KMS-11 (cell line): ENCODE measurements at regions not wholly inside any gene's neighbourhood (a gene's known extent, or its start where the extent isn't known, plus 50 kb on each side); places are given as distances from the start of the nearest gene placed in this dataset.

Source experiments
- H2AFZ ChIP-seq: fragments of 200-600 bp; sonication (generic); 2 replicates; pipeline ENCODE4 v1.6.1; 2016; ENCODE audit warnings: antibody characterized with exemption, mixed run types, low read depth
- H3K27ac ChIP-seq: fragments of 200-600 bp; sonication (generic); 2 replicates; pipeline ENCODE4 v1.6.1; 2016; ENCODE audit warnings: mild to moderate bottlenecking, mixed run types
- H3K27me3 ChIP-seq: fragments of 200-600 bp; sonication (generic); 2 replicates; pipeline ENCODE4 v1.6.1; 2017; ENCODE audit warnings: mild to moderate bottlenecking, low read depth, mixed run types, moderate library complexity; ENCODE audit not compliant: insufficient read depth
- H3K36me3 ChIP-seq: fragments of 200-600 bp; sonication (generic); 2 replicates; pipeline ENCODE4 v1.6.1; 2017; ENCODE audit warnings: mild to moderate bottlenecking, mixed run types; ENCODE audit not compliant: insufficient read depth
- H3K4me1 ChIP-seq: fragments of 200-600 bp; sonication (generic); 2 replicates; pipeline ENCODE4 v1.6.1; 2016; ENCODE audit warnings: mild to moderate bottlenecking, low read depth, mixed run types; ENCODE audit not compliant: poor library complexity, severe bottlenecking
- H3K4me2 ChIP-seq: fragments of 200-600 bp; sonication (generic); 2 replicates; pipeline ENCODE4 v1.7.0; 2016; ENCODE audit warnings: mild to moderate bottlenecking, mixed run types
- H3K4me3 ChIP-seq: fragments of 200-600 bp; sonication (generic); IDR thresholded peaks from 2 replicates; pipeline ENCODE4 v1.6.1; 2017; ENCODE audit warnings: low read depth, low read length, mixed read lengths; ENCODE audit not compliant: insufficient read depth
- H3K79me2 ChIP-seq: fragments of 200-600 bp; sonication (generic); 2 replicates; pipeline ENCODE4 v1.6.1; 2016; ENCODE audit warnings: low read depth, mixed run types; ENCODE audit not compliant: insufficient read depth
- H3K9ac ChIP-seq: fragments of 200-600 bp; sonication (generic); 2 replicates; pipeline ENCODE4 v1.6.1; 2016; ENCODE audit warnings: mild to moderate bottlenecking, mixed run types
- H4K20me1 ChIP-seq: fragments of 200-600 bp; sonication (generic); 2 replicates; pipeline ENCODE4 v1.6.1; 2016; ENCODE audit warnings: mild to moderate bottlenecking, mixed run types; ENCODE audit not compliant: insufficient read depth
- CTCF ChIP-seq: fragments of 200-600 bp; sonication (generic); conservative IDR thresholded peaks from 2 replicates; pipeline ENCODE4 v1.6.1; 2017; ENCODE audit warnings: low read depth, mild to moderate bottlenecking, antibody characterized with exemption, low read length, moderate library complexity, mixed read lengths

- H3K79me2 ChIP-seq = no peaks in the 10 kb centered on the region
- H3K27ac ChIP-seq = no peak overlapping the region
- H3K36me3 ChIP-seq = no peaks in the 10 kb centered on the region
- H4K20me1 ChIP-seq = no peaks in the 10 kb centered on the region
- TF ChIP-seq CTCF = no peak
- H3K9ac ChIP-seq = no peak overlapping the region
- no peaks in the 10 kb centered on the region for H3K4me1 ChIP-seq
- no peak overlapping the region for H3K4me3 ChIP-seq
- peaks cover 20% of the 10 kb centered on the region; the same call in 1 of the 2 replicates for H3K27me3 ChIP-seq
- H3K4me2 ChIP-seq = no peak overlapping the region
- H2AFZ ChIP-seq = no peak overlapping the region
Observed at GRCh38 chr16:86923656-86924055, 345.3 kb downstream of the FOXL1 start.

GRCh38 chr16:86924537-86924936 is 346.2 kb downstream of the FOXL1 start:
- Histone ChIP-seq H3K4me2 (no peak overlapping the region), H3K27ac (no peak overlapping the region)

DNA sequence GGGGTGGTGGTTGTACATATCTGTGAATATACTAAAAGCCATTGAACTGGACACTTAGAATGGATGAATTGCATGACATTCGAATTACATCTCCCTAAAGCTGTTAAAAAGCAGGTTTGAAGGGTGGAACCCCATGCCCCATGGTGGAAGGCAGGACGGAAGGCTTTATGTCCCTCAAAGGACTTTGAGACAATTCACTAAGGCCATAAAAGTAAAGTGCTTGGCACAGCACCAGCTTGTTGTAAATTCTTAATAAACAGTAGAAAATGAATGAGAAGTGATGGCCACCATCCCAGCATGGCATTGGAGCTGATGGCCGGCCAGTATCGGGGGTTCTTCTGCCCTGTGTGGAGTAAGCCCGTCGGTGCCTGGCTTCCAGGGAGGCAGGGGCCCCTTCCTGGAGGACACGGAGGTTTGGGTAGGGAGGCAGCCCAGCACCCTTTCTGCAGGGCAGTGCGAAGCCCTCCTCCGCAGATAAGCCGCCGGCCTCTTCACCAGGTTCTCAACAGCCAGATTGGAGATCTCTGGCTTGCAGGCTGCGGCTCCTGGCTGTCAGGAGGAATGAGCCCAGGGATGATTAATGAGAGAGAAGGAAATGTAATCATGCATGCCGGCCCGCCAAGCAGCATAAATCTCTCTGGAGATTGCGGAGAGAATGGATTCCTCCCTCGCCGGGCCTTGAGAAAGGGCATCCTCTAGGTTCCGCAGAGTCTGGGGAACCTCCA is 346.9 kb downstream of the FOXL1 start:
- H3K36me3 ChIP-seq = no peaks in the 10 kb centered on the region
- no peak overlapping the region for H3K27ac ChIP-seq
- no peak overlapping the region for H3K9ac ChIP-seq
- H2AFZ ChIP-seq = no peak overlapping the region
- H4K20me1 ChIP-seq = no peaks in the 10 kb centered on the region
- no peaks in the 10 kb centered on the region for H3K79me2 ChIP-seq
- H3K4me2 ChIP-seq = no peak overlapping the region
- no peaks in the 10 kb centered on the region for H3K4me1 ChIP-seq
- no peak overlapping the region for H3K4me3 ChIP-seq
- no peak for TF ChIP-seq CTCF
- H3K27me3 ChIP-seq = peaks cover 15% of the 10 kb centered on the region; the same call in 1 of the 2 replicates

More at GRCh38 chr16:86924537-86924936, 346.2 kb downstream of the FOXL1 start:
- H3K36me3 ChIP-seq = no peaks in the 10 kb centered on the region
- no peaks in the 10 kb centered on the region for H3K79me2 ChIP-seq
- no peak overlapping the region for H3K4me3 ChIP-seq
- H3K4me1 ChIP-seq = no peaks in the 10 kb centered on the region
- H3K9ac ChIP-seq = no peak overlapping the region
- no peak for TF ChIP-seq CTCF
- peaks cover 13% of the 10 kb centered on the region; the same call in 1 of the 2 replicates for H3K27me3 ChIP-seq
- no peak overlapping the region for H2AFZ ChIP-seq
- no peaks in the 10 kb centered on the region for H4K20me1 ChIP-seq

- Histone ChIP-seq H3K27me3 (peaks cover 11% of the 10 kb centered on the region; the same call in 1 of the 2 replicates), H3K9ac (no peak overlapping the region), H3K27ac (no peak overlapping the region), H3K4me2 (no peak overlapping the region), H3K4me1 (no peaks in the 10 kb centered on the region), H3K4me3 (no peak overlapping the region), H2AFZ (no peak overlapping the region), H3K79me2 (no peaks in the 10 kb centered on the region), H4K20me1 (no peaks in the 10 kb centered on the region), H3K36me3 (no peaks in the 10 kb centered on the region)
- no peak for TF ChIP-seq CTCF
Observed at GRCh38 chr16:86926181-86927094, 348.1 kb downstream of the FOXL1 start.
